Activated T-helper 1 cell treated with Interleukin-2 at 50 U/mL for 16 hours (primary cell): ENCODE measurements at regions not wholly inside any gene's neighbourhood (a gene's known extent, or its start where the extent isn't known, plus 50 kb on each side); places are given as distances from the start of the nearest gene placed in this dataset.

Source experiments
- DNase-seq: peaks from one replicate; pipeline ENCODE4 v3.0.0-alpha.2; 2020; ENCODE audit warnings: low read depth

DNA sequence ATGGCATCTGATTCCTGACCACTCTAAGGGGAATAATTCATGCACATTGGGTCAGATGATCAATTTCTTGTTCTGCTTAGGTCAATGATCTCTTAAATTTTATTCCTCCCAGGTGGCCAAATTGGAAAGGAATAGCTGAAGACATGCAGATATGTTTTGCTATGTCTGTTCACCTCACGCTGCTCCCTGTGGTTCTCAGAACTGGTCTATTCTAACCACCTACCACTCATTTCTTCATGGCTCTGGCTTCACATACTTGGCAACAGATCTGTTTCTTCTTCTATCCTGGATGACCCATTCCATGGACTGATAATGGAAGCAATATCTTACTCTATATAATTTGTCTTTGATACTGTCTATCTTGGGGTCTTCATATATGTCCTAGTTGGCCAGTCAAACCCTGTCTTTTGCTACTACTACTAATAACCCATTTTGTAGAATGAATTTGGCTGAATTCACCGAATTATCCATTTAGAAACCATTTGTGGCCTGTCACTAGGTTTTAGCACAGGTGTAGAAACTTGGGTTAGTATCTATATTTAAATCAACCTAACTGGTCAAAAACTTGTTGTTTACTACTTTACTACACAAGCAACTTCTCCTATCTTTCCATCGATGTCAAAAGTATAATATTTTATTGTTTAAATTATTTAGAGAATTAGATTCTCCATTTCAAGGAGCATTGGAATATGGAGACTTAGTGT is 650.9 kb downstream of the TLE4 start:
- DNase-seq = no peak

DNA sequence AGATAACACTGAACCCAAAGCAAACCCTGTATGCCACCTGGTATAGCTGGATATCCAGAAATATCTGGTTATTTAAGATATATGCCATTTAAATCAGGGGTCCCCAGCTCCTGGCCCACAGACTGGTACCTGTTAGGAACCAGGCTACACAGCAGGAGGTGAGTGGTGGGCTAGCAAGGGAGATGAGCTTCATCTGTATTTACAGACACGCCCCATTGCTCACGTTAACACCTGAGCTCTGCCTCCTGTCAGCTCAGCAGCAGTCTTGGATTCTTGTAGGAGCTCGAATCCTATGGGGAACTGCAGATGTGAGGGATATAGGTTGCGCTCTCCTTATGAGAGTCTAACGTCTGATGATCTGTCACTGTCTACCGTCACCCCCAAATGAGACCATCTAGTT is 646.6 kb downstream of the TLE4 start:
- no peak for DNase-seq

DNA sequence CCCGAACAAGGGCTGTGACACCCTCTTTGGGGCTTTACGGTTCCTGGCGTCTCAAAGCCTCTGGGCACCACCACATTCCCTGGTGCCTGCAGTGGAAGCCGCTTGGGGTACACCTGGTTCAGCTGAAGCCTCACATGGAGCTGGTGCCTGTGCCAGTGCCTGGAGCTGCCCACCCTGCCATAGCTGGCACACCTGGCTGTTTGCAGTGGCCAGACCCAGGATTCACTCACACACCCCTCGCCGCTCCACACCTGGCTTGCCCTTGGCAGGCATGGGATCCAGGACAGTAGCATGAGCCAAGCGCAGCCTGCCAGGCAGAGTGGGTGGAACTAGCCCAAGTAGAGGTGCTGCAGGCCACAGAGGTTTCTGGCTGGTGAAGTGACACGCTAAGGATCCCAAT is 641.8 kb downstream of the TLE4 start:
- DNase-seq = no peak

DNA sequence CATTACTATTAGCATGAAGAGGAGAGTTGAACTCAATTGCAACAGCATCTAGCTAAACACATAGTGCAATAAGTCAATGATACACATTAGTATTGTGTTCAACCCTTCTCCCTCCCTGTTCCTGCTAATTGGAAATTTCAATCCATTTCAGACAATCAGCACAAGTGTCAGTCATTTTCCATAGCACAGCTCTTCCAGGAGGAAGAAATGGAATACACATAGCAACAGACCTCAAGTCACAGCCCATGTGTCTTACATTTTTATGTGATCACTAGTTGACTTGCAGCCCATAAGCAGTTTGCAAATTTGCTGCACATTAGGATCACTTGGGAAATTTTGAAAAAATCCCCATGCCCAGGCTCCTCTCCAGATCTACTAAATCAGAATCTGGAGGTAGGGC is 636.9 kb downstream of the TLE4 start:
- DNase-seq = no peak

DNA sequence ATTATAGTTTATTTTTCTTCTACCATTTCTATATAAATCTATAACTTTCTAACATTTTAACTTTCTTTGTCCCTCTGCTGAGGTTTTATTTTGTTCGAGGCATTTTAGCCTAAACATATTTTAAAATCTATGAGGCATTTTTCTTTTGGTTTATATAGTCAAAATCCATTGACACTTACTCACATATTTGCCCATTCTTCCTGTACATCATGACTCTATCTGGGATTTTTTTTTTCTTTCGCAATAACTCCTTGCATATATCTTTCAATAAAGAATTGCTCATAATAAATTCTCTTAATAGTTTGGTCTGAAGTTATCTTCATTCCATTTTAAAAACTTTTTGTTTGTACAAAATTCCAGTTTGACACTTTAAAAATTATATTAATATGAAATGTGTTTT is 632.3 kb downstream of the TLE4 start:
- no peak for DNase-seq

DNA sequence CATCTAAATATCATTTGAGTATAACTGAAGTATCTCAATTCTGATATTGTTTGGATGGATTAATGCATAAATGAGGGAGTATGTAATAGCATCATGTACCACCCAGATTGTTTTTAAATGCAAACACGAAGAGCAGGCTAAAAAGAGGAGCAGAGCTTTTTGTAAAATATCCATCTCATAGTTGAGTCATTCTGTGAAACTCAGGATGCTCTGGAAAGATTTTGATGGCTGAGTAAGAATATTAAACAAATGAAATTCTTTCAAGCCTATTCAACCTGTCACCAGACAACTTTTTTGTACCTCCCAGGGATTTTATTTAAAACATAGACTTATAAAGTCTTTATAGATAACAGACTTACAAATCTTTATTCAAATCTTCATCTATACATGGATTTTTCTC is 625.9 kb downstream of the TLE4 start:
- no peak for DNase-seq

DNA sequence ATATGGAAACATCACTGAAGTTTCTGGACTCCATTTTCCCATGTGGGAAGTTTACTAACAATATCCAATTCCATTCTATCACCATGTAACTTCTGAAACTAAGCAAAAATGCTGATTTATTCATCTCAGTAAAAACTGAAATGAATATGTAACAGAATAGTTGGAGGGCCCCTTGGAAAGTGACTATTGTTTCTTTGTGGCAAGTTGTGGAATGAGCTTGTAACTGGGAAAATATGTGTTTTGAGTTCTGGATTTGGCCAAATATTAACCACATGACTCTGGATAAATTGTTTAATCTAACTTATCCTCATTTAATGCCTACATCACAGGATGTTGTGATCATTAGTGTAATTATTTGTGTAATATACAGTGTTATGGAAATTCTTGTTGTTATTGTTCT is 619.3 kb downstream of the TLE4 start:
- no peak for DNase-seq

DNA sequence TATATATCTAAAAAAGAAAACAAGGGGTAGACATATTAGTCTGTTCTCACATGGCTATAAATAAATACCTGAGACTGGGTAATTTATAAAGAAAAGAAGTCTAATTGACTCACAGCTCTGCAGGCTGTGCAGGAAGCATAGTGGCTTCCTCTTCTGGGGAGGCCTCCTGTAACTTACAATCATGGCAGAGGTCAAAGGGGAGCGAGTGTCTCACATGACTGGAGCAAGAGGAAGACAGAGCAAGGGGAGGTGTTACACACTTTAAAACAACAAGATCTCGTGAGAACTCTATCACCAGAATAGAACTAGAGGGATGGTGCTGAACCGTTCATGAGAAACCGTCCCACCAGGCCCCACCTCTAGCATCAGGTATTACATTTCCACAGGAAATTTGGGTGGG is 616.8 kb downstream of the TLE4 start:
- no peak for DNase-seq

DNA sequence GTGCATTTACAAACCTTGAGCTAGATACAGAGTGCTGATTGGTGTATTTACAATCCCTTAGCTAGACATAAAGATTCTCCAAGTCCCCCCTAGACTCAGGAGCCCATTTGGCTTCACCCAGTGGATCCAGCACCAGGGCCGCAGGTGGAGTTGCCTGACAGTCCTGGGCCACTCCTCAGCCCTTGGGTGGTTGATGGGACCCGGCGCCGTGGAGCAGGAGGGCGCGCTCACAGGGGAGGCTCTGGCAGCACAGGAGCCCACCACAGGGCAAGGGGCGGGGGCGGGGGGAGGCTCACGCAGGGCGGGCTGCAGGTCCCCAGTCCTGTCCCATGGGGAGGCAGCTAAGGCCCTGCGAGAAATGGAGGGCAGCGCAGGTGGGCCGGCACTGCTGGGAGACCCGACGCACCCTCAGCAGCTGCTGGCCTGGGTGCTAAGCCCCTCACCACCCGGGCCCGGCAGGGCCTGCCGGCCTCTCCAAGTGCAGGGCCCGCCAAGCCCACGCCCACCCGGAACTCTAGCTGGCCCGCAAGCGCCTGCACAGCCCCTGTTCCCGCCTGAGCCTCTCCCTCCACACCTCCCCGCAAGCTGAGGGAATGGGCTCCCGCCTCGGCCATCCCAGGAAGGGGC is 613.5 kb downstream of the TLE4 start:
- DNase-seq = no peak

DNA sequence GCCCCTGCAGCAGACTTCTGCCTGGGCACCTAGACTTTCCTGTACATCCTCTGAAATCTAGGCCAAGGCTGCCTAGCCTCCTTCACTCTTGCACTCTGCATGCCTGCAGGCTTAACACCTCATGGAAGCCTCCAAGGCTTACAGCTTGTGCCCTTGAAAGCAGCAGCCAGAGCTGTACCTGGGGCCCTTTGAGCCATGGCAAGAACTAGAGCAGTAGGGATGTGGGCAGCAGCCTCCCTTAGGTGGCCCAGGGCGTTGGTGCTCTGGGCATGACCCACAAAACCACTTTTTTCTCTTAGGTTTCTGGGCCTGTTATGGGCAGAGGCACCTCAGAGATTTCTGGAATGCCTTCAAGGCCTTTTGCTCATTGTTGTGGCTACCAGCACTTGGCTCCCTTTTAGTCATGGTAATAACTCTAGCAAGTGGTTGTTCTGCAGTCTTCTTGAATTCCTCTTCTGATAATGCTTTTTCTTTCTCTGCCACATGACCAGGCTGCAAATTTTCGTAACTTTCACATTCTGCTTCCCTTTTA is 606.2 kb downstream of the TLE4 start:
- no peak for DNase-seq

DNA sequence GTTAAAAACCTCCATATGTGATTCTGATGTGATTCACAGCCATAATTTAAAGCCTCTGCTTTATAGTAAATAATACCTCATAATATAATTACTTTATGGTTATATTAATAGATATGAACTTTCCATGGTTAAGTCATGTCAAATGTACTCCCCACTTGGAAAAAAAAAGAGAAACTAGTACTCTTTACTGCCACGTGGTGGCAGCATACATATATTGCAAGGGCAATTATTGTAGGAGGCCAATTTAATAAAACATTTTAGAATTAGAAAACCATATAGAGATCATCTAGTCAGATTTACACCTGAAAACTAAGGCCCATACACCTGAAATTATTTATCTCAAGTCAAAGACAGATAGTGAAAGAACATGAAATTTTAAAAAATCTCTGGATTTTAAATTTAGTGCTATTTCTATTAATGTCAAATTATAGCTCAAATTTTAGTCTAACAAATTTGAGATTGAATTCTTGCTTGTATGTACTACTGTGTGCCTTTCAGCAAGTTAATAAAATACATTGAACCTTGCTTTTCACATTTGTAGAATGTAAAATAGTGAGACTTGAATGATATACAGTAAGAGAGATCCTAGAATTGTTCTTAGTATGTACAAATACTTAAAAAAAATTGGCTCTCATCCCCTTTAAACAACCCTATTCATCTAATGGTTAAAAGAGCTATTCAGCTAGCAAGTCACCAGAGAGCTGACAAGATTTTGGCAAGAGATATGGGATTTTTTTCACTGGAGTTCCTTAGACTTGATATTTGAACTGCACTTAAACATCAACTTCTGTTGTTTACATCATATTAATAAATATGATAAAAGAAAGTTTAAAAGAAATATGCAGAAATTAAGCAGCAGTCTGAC is 603.8 kb downstream of the TLE4 start:
- DNase-seq = no peak

DNA sequence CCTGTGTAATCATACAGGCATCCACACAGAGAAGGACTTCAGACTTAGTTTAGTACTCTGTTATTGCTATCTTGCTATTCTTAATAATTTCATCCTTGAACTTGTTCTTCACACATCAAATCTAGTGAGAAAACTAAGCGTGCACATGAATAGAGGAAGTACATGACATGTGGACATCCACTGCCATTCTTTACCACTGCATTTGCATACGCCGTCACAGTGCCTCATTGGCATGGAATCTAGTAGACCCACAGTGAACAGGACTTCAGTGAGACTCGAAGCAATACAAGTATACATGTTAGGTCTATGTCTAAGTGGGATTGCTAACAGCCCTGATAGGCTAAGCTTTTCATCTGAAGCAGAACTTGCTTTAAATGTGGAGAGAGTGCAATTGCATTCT is 592.1 kb downstream of the TLE4 start:
- DNase-seq = no peak

DNA sequence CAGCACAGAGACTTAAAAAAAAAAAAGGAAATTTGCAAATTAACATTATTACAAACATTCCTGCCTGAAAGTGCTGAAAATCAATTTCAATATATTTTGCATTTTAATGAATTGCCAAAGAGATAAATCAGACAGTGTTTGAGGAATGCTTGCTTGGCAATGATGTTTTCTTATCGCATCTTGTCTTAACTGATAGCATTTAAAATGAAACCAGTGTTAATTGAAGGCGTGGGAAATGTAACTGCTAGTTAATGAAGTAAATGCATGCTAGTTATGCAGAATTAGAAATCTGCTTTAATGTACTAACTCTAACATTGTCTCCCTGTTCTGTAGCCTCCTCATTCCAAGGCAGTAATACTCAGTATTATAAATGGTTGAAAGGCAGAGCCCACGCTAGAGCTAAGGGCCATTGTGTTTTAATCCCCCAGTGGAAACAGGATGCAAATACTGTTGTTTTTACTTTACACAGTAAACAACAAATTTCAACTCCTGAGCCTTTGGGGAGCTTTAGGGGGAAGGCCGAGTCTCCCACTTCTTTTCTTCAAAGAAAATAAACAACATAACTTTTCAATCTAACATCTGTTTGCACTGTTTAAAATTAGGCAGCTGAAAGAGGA is 586.9 kb downstream of the TLE4 start:
- no peak for DNase-seq

DNA sequence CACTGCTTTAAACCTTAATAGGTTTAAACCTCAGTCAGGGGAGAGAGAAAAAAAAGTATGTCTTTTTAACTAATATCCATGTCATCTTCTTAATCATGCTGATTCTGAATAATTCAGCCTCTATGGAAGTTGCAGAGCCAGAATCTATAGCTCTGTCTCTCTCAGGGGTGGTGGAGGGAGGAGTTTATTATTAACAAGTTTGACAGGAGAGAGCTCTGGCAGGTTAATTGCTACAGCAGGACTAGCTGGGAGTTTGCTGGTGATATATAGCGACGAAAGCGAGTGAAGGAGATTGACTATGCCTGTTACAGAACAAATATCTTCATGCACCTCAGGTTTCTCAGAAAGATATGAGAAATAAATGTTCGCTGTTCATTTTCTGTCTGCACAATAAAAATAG is 586.4 kb downstream of the TLE4 start:
- DNase-seq = no peak

DNA sequence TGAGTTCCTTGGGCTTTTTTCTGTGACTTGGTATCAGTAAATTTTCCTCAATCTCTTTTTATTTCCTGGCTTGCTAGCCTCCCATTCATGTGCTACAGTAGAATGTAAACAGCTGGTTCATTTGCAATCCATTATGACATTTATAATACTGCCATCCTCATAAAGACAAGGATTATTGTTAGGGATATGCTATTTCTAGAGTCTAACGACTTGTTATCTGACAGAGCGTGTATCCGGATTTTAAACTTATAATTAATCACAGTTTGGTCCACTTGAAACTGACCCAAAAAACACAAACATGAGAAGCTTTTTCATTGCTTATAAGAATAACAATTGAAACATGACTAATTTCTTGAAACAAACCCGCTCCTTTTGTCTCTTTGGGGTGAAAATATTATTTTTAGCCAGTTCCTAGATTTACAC is 585.8 kb downstream of the TLE4 start:
- DNase-seq = no peak

DNA sequence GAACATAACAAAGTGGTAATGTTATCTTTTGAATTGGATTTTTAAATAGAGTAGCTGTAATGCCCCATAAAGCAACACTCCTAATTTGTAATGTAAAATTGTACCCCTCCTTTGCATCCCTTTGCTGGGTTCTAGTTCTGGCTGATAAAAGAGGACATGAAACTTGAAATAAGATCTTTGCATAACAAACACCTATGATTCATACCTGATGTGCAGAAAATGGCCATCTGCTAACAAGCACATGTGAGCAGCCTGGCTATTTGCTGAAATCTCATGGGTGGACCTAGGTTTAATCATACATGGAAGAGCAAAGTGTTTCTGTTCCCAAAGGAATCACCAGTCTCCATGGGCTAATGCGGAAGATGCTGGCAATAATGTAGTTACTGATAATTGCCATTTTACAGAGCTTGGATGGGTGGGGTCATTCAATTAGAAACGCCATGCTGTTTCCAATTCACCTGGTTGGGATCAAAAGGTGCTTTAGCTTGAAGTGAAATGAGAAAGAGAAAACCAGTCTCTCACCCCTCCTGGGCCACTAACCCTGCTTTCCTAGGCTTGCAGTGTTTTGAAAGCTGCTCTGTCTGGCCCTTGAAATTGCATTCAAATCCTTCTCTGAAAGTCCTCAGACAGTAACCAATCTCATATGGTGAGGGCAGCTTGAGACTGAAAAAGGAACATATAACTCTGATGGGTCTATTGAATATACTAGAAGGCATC is 585.1 kb downstream of the TLE4 start:
- no peak for DNase-seq

DNA sequence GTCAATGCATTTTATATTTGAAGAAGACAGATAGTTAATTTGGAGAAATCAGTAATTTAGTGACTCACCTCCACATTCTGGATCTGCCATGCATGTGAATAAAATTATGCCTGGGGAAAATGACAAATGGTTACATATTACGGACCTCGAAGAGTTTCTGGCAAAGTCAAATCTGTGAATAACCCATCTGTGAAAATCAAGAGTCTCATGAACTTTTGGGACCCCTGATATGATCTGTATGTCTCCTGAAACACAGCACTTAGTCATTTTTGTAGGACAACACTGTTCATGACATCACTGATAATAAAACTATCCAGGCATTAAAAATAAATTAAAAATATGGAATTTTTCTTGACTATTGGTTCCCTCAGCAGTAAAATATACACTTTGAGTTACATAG is 584.5 kb downstream of the TLE4 start:
- no peak for DNase-seq

DNA sequence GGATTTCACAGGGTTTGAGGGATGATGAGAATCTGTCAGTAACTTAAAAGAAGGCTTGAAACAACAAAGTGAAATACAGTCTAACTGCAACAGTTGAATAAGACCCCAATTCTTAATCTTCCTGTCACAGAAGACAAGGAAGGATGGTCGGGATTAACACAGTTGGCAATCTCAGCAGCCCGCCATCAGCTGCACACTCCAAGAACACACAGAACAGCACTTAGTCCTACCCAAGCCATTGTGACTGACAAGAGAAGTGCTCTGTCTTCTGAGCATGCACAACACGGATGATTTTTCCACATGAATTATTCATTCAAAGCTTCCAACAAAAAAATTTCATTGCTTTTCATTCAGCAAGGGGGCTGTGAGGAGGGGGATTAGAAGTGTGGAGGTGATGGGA is 576.1 kb downstream of the TLE4 start:
- no peak for DNase-seq

DNA sequence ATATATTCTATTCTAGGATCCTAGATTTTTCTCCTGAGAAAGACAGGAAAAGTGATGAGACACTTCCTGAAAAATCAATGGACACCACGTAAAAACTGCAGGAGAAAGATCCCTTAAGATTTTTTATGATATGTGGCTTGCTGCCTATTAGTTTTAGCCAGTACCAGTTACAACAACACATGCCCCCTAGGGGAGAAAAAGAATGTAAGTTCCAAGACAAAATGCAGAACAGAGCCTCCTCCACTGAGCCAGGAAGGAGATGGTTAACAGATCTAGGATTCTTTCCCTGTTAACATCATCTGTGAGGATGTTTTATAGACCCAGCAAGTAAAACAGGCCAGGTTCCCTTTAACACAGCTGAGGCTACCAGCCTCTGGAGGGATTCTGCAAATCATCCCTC is 574.7 kb downstream of the TLE4 start:
- DNase-seq = no peak

DNA sequence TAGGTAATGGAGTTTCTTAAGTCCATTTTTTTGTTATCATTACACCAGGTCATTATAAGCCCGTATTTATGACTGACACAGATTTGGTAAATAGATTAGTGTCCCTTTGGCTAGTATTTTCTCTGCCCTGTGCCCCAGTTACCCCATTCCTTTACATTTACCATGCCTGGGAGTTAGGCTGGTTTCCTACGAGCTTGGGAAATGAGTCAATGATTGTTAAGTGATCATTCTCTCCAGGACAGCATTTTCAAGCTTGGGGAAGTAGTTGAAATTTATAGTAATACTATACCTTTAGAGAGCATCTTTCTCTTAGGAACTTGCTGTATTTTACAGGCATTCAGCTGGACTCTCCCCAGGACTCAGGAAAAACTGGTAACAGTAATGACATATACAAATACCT is 573.1 kb downstream of the TLE4 start:
- no peak for DNase-seq

DNA sequence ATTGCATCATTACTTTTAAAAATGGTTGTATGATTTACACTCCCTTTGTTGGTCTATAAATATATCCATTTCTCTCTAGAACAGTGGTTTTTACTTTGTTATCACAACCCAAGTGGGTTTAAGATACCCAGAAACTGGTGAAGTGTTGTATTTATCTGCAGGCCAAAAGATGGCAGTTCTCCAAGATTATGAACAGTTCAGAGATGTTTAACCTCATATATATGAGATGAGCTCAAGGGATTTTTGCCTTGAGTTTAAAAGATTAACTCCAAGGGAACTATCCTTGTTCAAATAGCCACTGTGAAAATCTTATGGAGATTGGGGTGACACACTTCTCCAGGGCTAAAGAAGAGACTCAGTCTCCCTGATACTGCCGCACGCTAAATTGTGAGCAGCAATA is 572.6 kb downstream of the TLE4 start:
- no peak for DNase-seq

DNA sequence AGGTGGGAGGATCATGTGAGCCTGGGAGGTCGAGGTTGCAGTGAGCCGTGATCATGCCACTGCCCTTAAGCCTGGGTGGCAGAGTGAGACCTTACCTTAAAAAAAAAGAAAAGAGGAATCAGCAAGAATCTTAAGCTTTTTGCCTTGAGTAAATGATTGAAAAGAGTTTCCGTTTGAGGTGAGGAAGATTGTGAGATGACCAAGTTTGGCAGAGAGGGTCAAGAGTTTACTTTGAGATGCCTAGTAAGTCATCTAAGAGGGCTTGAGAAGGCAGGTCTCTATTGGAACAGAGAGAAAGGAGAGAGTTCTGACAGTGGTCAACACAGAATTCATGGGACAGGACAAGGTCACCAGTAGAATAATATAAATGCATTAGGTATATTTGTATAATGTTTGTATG is 572.1 kb downstream of the TLE4 start:
- no peak for DNase-seq
